ENCODE measurements at regions not wholly inside any gene's neighbourhood (a gene's known extent, or its start where the extent isn't known, plus 50 kb on each side); places are given as distances from the start of the nearest gene placed in this dataset.

- no peak for DNase-seq
- no peak for TF ChIP-seq CTCF (IDR thresholded peaks at IDR 0.05; ENCODE audit: borderline replicate concordance)
- peaks cover 28% of the 10 kb centered on the region for H3K9me3 ChIP-seq (replicated peaks)
- no peaks in the 10 kb centered on the region for H3K27me3 ChIP-seq (ENCODE audit: low read depth)
- no peaks in the 10 kb centered on the region for H3K36me3 ChIP-seq
- H3K27ac ChIP-seq (replicated peaks) = no peak overlapping the region
- intact Hi-C loops (cut with micrococcal nuclease) = no loop called here
- no peaks in the 10 kb centered on the region for H3K4me1 ChIP-seq
- H3K4me3 ChIP-seq = no peak overlapping the region
These were observed 284.5 kb upstream of the CDYL start for GRCh38 chr6:4491501-4492260.

GRCh38 chr6:4489538-4489937, 286.7 kb upstream of the CDYL start:
- intact Hi-C loops (cut with micrococcal nuclease) = no loop called here
- Histone ChIP-seq H3K27me3 (ENCODE audit: low read depth) (no peaks in the 10 kb centered on the region), H3K36me3 (no peaks in the 10 kb centered on the region), H3K27ac (replicated peaks) (no peak overlapping the region), H3K9me3 (replicated peaks) (peaks cover 28% of the 10 kb centered on the region), H3K4me3 (no peak overlapping the region), H3K4me1 (no peaks in the 10 kb centered on the region)
- no peak for DNase-seq
- TF ChIP-seq CTCF (IDR thresholded peaks at IDR 0.05; ENCODE audit: borderline replicate concordance) = no peak

GRCh38 chr6:4488389-4488788, 287.8 kb upstream of the CDYL start:
- TF ChIP-seq CTCF (IDR thresholded peaks at IDR 0.05; ENCODE audit: borderline replicate concordance) = no peak

GRCh38 chr6:4487538-4487937, 288.7 kb upstream of the CDYL start:
- no peaks in the 10 kb centered on the region for H3K36me3 ChIP-seq
- TF ChIP-seq CTCF (IDR thresholded peaks at IDR 0.05; ENCODE audit: borderline replicate concordance) = no peak
- H3K27me3 ChIP-seq (ENCODE audit: low read depth) = no peaks in the 10 kb centered on the region
- H3K4me3 ChIP-seq = no peak overlapping the region
- DNase-seq = no peak
- H3K27ac ChIP-seq (replicated peaks) = no peak overlapping the region
- H3K9me3 ChIP-seq (replicated peaks) = peaks cover 28% of the 10 kb centered on the region
- no peaks in the 10 kb centered on the region for H3K4me1 ChIP-seq
- intact Hi-C loops (cut with micrococcal nuclease) = no loop called here

More at GRCh38 chr6:4488389-4488788, 287.8 kb upstream of the CDYL start:
- intact Hi-C loops (cut with micrococcal nuclease) = no loop called here
- Histone ChIP-seq H3K9me3 (replicated peaks) (peaks cover 28% of the 10 kb centered on the region), H3K27me3 (ENCODE audit: low read depth) (no peaks in the 10 kb centered on the region), H3K4me3 (no peak overlapping the region), H3K36me3 (no peaks in the 10 kb centered on the region), H3K4me1 (no peaks in the 10 kb centered on the region), H3K27ac (replicated peaks) (no peak overlapping the region)
- no peak for DNase-seq

GRCh38 chr6:4486568-4487315, 289.5 kb upstream of the CDYL start:
- H3K27ac ChIP-seq (replicated peaks) = no peak overlapping the region
- intact Hi-C loops (cut with micrococcal nuclease) = no loop called here

More at GRCh38 chr6:4486568-4487315, 289.5 kb upstream of the CDYL start:
- no peaks in the 10 kb centered on the region for H3K4me1 ChIP-seq
- no peak overlapping the region for H3K4me3 ChIP-seq
- TF ChIP-seq CTCF (IDR thresholded peaks at IDR 0.05; ENCODE audit: borderline replicate concordance) = no peak
- H3K36me3 ChIP-seq = no peaks in the 10 kb centered on the region
- H3K9me3 ChIP-seq (replicated peaks) = peaks cover 28% of the 10 kb centered on the region
- no peak for DNase-seq
- no peaks in the 10 kb centered on the region for H3K27me3 ChIP-seq (ENCODE audit: low read depth)
